Limb (tissue), 2 donors: ENCODE measurements at regions not wholly inside any gene's neighbourhood (a gene's known extent, or its start where the extent isn't known, plus 50 kb on each side); places are given as distances from the start of the nearest gene placed in this dataset.

Experiments
- DNase-seq, 2 donors: peaks; one replicate each; pipeline ENCODE4 v3.0.0-alpha.2; 2016; ENCODE audit errors: extremely low spot score in 2 of 2

DNA sequence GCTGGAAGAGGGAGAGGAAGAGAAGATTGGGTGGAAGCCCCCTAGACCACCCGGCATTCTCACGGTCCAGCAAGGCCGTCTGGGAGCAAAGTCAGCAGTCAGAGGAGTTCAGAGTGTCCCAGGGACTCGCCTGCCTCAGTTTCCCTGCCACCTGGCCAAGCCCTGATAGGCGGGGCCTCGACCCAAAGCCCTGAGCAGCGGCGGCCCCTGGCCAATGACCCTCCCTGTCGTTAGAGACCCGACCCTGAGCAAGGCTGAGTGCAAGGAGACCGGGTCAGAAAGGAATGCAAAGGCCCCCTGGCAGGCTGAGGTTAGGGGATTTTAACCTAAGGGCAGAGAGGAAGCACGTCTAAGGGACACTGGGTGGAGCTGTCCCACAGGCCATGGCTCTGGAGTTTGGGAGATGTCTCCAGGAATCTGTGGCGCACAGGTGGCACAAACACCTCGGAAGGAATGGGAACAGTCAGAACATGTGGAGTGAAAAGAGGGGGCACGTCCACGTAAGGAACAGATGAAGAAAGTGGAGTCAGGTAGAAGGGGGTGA lies 196.8 kb upstream of the PDE1C start:
- no peak for DNase-seq

DNA sequence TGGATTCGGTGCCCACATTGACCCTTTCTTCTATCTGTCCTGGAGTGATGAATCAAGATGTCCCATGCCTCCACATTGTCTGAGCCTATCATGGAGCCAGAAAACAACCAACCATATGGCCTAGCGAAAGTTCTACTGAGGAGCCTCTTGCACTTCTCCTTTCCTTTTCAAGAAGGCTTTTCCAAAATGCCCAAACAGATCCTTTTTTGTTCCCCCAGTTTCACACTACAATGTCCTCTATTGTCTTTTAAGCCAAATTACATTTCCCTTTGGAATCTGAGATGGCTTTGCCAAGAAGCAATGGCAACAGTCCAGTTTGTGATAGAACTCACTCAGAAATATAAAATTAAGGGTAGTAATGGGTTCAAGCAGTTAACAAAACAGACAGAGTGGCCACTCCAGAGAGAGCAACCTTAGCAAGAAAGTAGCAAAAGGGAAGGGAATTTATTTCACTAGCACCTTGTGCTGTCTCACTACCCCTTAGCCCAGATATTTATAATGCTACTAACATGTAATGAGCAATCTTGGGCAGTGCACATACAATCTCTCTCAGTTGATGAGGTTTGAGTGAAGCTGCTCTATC lies 194.6 kb upstream of the PDE1C start:
- no peak for DNase-seq

DNA sequence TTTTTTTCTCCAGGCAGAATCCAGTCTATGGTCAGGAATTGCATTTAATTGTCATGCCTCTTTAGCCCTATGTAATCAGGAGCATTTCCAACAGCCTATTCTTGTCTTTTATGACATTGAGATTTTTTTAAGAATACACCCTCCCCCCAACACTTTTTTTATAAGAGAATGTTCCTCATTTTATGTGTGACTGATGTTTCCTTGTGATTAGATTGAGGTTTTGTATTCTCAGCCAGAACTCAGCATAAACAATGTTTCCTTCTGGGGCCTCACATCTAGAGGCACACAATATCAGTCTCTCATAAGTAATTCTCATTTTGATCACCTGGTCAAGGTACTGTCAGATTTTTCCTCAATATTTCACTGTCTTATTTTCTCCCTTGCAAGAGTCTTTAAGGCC lies 193.4 kb upstream of the PDE1C start:
- DNase-seq = no peak

DNA sequence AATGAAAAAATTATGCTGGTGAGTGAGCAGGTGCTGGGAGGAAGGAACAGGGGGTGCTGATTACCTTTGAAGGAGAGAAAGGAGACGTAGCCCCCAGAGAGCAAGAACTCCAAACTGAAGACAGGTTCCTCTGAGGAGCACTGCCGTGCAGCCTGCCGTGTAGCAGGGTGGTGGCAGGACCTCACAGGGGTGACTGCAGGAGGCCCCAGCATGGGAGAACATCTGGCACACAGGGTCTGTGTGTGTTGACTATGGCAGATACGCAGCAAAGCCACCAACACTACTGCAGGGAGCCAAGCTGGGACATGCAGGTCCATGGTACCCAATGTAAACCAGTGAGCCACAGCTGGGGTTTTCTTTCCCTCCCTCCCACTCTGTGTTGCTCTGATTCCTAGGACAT lies 192.1 kb upstream of the PDE1C start:
- no peak for DNase-seq

DNA sequence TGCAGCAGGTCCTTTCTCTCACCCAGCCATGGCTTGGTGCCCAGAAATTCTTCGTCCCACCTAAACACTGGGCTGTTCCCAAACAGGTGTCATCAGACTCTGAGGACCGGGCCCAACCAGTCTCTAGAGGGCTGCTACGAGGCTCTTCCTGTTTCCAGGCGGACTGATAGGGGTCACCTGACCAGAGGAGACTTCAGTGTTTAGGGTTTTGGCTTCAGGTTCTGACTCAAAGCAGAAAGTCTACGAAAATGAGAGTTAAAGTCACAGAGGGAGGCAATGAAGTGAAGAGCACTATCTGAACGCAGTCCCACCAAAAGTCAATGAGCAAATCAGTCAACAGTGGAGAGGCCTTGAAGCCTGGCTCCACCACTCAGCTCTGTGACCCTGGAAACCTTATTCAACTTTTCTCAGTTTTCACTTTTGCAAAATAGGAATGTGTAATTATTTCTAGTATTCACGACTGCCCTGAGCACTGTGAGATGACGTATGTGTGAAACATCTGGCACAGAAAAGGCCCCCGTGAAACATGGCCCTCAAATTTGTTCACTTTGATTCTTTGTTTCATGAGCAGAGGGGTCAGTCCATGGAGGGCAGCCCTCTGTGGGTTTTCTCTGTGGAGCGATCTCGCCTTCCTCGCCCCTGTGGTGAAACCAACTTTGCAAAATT lies 189.9 kb upstream of the PDE1C start:
- no peak for DNase-seq

DNA sequence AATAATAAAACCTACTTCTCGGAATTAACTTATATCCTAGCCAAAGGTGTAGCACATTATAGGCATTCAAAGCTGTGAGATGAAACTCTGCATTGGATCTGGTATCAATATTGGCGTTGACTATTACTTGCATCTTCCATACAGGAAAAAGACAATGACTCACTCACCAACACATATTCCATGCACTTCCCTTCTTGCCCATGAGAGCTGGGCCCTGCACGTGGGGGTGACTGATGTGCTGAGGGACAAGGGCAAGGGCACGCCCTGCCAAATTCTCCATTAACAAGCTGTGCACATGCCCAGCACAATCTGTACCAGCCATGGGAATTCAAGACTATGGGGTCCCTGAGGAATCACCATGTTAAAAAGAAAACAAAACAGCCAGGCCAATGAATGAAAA lies 188.1 kb upstream of the PDE1C start:
- DNase-seq = no peak

DNA sequence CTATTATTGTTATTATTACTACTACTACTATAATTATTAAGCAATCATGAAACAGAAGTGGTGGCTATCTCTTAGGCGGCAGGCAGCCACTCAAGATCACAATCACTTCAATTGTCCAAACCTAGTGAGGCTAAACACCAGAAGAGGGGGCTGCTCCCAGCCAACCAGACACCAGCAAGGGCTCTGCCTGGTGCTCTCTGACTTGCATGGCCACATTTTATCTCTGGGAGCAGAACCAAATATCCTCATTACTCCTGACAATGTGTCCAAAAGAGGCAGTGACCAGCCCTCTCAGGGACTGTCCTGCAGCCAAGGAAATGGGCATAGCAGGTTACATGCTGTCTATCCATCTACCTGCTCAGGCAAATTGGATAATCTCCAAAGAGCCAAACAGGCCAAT lies 187.4 kb upstream of the PDE1C start:
- DNase-seq = no peak

DNA sequence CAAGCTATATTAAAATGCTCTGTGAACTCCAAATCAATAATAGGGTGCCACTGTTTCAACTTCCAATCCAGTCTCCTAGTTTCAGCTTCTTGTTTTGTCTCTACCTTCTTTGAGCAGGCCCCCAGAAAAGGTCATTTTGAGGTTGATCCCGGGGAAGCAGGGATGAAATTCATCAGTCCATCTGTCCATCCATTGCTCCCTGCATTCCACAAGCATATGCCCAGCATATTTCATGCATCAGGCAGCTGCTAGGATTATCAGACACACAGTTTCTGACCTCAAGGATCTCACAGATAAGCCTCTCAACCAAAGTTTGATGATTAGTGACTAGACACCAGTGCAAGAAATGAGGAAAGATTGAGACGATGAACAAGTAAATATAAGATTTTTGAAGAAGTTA lies 186.6 kb upstream of the PDE1C start:
- DNase-seq = no peak

DNA sequence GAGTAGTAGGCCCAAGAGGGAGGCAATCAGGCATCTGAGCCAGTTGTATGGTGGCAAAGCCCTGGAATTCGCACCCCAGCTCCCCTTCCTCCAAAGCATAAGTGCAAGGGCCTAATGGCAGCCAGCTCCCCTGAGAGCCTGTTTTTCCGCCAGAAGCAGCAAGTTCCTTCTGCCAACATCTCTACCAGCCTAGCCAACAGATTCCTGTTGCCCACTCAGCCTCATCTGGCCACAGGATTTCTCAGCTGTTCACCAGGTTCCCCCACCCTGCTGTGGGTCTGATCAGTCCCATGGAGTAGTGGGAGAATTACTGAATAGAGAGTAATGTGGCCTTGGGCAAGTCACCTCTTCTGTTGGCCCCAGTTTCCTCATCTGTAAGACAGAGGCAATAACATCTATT lies 186.2 kb upstream of the PDE1C start:
- no peak for DNase-seq

DNA sequence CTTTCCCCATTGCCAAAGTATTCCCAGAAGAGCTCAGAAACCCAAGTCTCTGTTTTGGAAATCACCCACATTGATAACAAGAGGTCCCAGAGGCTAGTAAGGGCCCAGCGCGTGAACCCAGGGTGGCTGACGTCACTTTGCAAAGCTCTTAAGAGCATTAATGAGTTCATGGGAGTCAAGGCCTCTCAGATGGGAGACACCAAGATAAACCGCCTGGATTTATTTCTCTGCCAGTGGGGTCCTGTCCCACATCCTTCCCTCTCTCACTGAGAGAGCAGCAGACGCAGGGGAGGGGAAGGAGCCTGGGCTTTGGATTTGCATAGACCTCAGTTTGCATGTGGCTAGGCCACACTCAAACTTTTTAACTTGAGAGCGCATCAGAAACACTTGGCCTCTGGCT lies 184.8 kb upstream of the PDE1C start:
- DNase-seq = no peak

DNA sequence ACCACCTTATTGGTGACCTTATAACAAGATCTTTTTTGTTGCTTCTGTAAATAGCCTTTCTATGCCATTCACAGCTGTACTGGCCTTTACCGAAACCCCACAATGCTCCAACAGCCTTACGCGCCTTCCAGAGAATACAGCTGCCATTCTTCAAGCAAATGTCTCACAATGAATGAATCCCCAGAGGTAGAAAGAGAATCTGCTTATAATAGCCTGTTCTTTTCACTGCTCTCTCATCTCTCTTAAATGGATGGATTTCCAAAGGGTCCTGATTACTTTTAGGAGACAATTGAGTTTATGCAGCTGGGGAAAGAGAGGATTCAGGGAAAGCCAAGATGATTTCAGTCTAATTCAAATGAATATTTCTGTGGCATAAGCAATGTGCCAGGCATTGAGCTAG lies 183.1 kb upstream of the PDE1C start:
- no peak for DNase-seq

DNA sequence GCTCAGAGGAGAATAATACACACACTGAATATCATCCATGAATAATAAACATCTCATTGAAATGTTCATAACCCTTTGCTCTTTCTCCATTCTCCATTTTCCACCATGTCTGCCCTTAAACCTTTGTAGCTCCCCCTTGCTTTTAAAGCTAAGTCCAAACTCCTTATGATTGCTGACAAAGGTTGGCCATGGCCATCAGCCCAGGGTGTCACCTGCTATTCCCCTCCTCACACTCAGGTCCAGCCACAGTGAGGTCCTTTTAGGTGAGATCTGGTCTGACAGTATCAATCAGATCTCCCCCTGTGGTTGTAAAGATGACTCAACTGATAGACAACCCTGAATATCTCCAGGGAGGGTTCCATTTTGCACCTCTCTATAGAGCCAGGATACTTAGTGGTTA lies 181.5 kb upstream of the PDE1C start:
- no peak for DNase-seq

DNA sequence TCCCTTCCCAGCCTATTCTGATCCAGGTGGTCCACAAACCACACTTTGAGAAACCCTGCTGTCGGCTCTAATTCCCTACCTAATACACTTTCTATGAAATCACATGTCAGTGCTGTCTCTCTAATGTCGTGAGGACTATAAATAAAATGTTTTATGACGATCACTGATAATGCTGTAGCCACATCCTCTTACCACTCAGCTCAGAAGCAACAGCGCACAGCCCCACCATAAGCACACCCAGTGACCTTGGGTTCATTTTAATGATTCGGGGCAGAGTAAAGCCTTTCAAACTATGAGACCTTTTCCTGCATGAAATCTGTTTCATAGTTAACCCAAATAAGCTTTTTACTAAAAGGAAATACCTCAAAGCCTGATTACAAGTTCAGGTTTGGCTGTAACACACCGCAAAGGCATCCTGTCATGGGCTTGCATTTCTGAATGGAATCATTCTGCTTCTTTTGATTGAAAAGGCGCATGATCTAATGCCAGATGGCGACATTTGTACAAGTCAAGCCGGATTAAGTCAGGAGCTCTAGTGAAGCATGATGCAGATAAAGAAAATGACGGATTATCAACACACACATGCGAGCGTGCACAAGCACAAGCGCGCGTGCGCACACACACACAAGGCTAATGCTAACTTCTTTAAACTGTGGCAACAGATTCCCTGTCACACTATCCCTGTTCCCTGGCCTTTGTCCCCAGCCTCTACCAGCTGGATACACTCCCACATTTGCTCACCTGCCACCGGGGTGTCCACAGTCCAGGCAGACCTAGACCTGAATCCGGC lies 180.5 kb upstream of the PDE1C start:
- no peak for DNase-seq

DNA sequence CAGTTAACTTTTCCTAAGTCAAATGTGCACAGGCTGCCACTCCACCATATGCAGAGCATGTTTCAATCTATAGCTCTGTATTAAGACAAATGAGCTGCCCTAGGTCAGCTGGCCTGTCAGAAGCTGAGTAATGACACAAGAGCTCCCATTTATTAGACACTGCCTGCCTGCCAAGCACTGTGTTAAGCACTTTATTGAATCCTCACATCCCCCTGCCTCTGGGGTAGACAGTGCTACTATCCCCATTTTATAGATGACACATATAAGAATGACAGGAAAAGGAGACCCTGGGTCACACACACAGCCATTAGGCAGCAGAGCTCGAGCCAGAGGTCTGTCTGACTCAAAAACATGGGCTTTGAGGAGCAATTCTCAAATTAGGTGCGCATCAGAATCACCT lies 179.8 kb upstream of the PDE1C start:
- no peak for DNase-seq

DNA sequence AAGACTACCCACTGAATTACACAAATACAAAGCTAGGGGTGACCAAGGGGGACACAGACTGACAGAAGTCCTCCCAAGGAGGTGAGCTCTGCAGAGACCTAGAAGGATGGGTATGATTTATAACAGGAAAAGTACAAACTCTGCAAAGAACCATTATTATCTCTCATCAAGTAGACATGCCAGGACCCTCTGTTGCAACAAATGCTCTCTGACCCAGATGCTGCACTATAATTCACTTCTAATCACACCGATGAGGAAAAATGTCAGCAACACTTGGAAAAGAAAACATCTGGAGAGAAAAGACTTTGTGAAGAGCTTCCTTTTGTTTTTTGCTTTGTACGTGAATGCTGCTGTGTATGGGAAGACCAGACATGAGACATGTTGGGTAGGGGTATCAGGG lies 178.3 kb upstream of the PDE1C start:
- DNase-seq = no peak

DNA sequence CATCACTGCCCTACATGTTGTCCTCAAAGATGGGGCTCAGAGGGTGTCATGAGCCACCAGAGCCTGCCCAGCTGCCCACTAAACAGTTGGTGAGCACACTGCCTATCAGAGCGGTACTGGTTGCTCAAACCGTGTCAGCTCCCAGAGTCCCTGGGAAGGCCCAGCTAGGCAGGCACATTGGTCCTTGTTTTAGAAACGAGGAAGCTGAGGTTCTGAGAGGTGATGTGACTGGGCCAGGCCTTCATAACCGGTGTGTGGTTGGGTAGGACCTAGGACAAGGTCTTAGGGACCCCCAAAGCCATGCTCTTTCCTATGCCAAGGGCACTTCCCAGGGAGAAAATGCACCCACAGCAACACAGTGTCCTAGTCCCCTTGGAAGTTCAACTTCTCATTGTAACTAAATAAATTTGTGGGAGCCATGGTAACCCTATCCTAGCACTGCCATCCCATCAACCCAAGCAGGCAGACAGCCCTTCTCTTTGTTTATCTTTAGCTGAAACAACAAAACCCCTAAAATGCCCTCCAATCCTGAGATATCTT lies 174.7 kb upstream of the PDE1C start:
- DNase-seq = no peak

DNA sequence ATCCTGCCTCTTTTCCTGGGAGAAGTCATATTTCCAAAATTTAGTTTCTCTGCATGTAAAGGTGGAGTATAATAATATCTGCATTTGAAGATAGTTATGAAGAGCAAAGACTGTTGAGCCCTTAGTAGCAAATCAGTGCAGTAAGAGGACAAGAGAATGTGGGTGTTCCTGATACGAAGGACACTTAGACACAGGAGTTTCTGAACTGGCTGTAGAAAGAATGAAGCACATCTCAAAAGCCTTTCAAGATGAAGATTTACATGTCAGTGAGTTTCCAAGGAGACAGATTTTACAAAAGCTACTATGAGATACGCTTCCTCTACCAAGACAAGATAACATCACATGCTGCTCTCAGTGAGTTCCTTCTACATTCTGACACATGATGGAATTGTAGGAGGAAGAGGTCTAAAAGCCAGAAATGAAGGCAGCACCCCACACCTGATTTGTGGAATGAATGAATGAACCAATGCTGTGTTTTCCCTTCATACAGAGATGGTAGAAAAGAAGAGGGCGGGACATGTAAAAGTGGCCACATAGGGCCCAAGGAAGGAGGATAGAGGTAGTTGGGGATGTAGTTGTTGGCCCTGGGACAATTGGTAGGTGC lies 173.6 kb upstream of the PDE1C start:
- no peak for DNase-seq

DNA sequence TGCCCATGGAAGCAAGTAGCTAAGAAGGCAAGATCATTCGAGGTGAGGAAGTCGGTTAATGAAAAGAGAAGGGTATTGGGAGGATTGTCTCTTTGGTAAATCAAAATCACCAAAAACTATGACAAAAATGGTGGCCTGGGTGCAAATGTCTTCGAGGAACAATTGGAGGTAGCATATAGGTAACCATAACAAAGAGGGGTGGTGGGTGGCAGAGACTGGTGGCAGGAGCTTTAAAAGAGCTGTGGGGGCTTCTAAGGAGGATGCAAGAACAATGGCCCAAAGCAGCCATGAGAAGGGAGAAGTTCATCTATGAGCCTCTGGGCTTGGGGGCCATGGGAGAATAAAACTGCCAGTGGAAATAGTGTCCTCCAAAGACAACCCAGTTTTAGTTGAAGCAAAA lies 172.2 kb upstream of the PDE1C start:
- no peak for DNase-seq

DNA sequence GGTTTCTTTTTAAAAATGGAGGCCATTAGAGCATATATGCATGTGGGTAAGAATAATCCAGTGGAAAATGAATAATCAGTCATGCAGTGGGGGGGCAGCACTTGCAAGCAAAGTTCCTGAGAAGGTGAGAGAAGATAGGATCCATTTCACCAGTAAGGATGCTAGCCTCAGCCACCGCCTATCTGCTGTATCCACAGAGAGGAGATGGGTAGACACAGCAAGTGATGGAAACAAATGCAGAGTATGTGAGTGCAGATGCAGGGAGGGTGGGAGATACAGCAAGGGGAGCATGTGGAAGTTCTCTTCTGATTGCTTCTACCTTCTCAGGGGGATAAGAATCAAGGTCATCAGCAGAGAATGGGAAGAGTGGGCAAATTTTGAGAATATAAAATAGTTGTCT lies 171.4 kb upstream of the PDE1C start:
- DNase-seq = no peak

DNA sequence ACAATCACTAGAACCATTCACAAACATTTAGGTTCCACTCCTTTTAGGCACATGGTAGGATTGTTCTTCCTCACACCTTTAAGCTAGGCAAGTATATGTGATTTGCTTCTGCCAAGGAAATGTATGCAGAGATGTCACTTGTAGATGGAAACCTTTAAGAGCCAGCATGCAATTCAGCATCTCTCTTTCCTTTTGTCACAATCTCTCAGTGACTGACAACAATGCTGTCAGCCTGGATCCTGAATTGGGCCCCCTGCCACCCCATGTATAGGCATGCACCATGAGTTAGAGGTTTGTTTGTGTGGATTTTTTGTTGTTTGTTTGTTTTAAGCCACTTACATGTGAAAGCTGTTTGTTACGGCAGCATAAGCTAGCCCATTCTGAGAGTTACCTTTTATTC lies 169.6 kb upstream of the PDE1C start:
- no peak for DNase-seq

DNA sequence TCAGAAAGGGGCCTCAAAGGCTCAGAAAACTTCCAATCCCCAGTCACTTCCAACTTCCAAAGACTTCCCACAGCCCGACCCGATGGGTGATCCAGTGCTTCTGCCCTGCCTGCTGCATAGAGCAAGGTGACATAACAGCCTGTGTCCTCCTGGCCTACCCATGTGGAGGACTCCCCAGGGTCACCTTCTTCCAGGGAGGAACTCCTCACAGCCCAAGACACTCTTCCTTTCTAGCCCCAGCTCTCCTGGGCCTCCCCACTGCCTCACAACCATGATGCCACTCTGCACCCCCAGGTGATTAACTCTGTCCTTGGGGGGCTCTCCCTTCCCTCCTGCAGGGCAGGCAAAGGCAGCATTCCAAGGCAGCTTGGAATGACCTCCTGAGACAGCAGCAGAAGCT lies 158.4 kb upstream of the PDE1C start:
- no peak for DNase-seq

DNA sequence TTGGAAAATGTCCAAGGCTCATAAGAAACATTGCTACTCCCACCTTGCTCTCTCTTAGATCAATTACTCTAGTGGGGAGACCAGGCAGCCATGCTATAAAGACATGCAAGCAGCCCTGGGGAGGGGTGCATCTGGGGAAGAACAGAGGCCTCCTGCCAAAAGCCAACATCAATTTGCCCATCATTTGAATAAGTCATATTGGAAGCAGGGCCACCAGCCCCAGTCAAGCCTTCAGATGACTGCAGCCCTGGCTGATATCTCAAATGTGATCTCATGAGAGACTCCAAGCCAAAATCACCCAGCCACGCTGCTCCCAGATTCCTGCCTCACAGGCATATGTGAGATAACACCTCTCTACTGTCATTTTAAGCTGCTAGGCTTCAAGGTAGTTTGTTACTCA lies 157.5 kb upstream of the PDE1C start:
- DNase-seq = no peak
